Head of caudate nucleus (tissue), 42 donors: ENCODE measurements at regions not wholly inside any gene's neighbourhood (a gene's known extent, or its start where the extent isn't known, plus 50 kb on each side); places are given as distances from the start of the nearest gene placed in this dataset.

Experiments used
- DNase-seq, 42 donors: peaks; one replicate each; pipeline versions ENCODE4 v3.0.0 to v3.0.0-alpha.2; 2020 to 2021; ENCODE audit warnings: mixed read lengths in 7 of 42
- intact Hi-C: fragments of 100-400 bp; cut with DNase I; formaldehyde crosslinking; loops from one replicate; pipeline ENCODE4 v1.15.0; 2022

GRCh38 chr10:4217187-4217586 is 432.2 kb upstream of the KLF6 start:
- intact Hi-C loops, result no loop called here
- DNase-seq, result no peak

- intact Hi-C loops, result no loop called here
- DNase-seq, result no peak
These were observed 431.7 kb upstream of the KLF6 start for GRCh38 chr10:4216726-4217125.

GRCh38 chr10:4215963-4216575 is 431.1 kb upstream of the KLF6 start:
- intact Hi-C loops, result no loop called here
- DNase-seq, result no peak

GRCh38 chr10:4215485-4215884 is 430.5 kb upstream of the KLF6 start:
- intact Hi-C loops, result no loop called here
- no peak for DNase-seq

- no peak for DNase-seq
- intact Hi-C loops, result no loop called here
These were observed 429.9 kb upstream of the KLF6 start for GRCh38 chr10:4214908-4215307.

- DNase-seq, result no peak
- intact Hi-C loops, result no loop called here
These were observed 428.4 kb upstream of the KLF6 start for GRCh38 chr10:4213441-4213840.

GRCh38 chr10:4212111-4212630 is 427.2 kb upstream of the KLF6 start:
- no peak for DNase-seq
- intact Hi-C loops, result no loop called here

- intact Hi-C loops, result no loop called here
- no peak for DNase-seq
These were observed 423.5 kb upstream of the KLF6 start for GRCh38 chr10:4208499-4208898.

GRCh38 chr10:4205113-4205512 is 420.1 kb upstream of the KLF6 start:
- intact Hi-C loops, result no loop called here
- DNase-seq, result no peak

- no peak for DNase-seq
- intact Hi-C loops, result no loop called here
These were observed 417.9 kb upstream of the KLF6 start for GRCh38 chr10:4202938-4203337.

GRCh38 chr10:4201866-4202825 is 417.1 kb upstream of the KLF6 start:
- intact Hi-C loops, result no loop called here
- DNase-seq, result no peak

- intact Hi-C loops, result no loop called here
- DNase-seq, result no peak
These were observed 414.2 kb upstream of the KLF6 start for GRCh38 chr10:4199196-4199595.

GRCh38 chr10:4198216-4198615 is 413.2 kb upstream of the KLF6 start:
- intact Hi-C loops, result no loop called here
- DNase-seq, result no peak

GRCh38 chr10:4197676-4198075 is 412.7 kb upstream of the KLF6 start:
- intact Hi-C loops, result no loop called here
- DNase-seq, result no peak

- no peak for DNase-seq
- intact Hi-C loops, result no loop called here
These were observed 411.9 kb upstream of the KLF6 start for GRCh38 chr10:4196771-4197390.

- no peak for DNase-seq
- intact Hi-C loops, result no loop called here
These were observed 411.2 kb upstream of the KLF6 start for GRCh38 chr10:4196183-4196582.

GRCh38 chr10:4195213-4195612 is 410.2 kb upstream of the KLF6 start:
- no peak for DNase-seq
- intact Hi-C loops, result no loop called here

- intact Hi-C loops, result no loop called here
- no peak for DNase-seq
These were observed 409.2 kb upstream of the KLF6 start for GRCh38 chr10:4194231-4194630.

GRCh38 chr10:4191894-4192293 is 406.9 kb upstream of the KLF6 start:
- DNase-seq, result no peak
- intact Hi-C loops, result no loop called here

GRCh38 chr10:4191354-4191753 is 406.3 kb upstream of the KLF6 start:
- intact Hi-C loops, result no loop called here
- DNase-seq, result no peak
